A673 (cell line): ENCODE measurements at regions not wholly inside any gene's neighbourhood (a gene's known extent, or its start where the extent isn't known, plus 50 kb on each side); places are given as distances from the start of the nearest gene placed in this dataset.

Experiments used
- EZH2 ChIP-seq: fragments of 200-600 bp; sonication (generic); IDR thresholded peaks from 2 replicates; pipeline ENCODE4 v1.6.1; 2017; ENCODE audit warnings: borderline replicate concordance, low read depth, mild to moderate bottlenecking, mixed read lengths, antibody characterized with exemption, low read length; ENCODE audit not compliant: poor library complexity, severe bottlenecking
- TF ChIP-seq, protein P1 (sequence below): fragments of 300-800, 200-600 bp; sonication (generic); conservative IDR thresholded peaks from 2 replicates; pipeline ENCODE4 v1.5.1; 2017; ENCODE audit warnings: low read depth, mild to moderate bottlenecking, antibody characterized with exemption, low read length, moderate library complexity, mixed read lengths

DNA sequence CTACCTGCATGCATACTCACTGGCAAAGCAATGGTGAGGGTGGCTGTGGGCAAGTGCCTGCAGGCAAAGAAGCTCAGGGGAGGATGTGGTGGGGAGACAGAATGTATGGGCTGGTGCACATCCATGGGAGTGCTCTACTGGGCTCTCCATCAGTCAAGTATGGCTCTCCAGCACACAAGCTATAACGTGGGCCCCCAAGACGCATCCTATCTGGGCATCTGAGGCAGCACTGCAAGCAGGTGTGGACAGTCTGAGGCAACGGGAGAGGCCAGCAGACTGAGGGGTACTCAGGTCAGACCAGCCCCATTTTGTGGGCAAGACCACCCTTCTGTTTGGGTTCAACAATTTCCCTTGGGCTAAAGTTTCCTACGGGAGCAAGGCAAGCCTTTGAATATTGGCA is 1227.8 kb downstream of the FAM133A start:
- TF ChIP-seq, protein P1, sequence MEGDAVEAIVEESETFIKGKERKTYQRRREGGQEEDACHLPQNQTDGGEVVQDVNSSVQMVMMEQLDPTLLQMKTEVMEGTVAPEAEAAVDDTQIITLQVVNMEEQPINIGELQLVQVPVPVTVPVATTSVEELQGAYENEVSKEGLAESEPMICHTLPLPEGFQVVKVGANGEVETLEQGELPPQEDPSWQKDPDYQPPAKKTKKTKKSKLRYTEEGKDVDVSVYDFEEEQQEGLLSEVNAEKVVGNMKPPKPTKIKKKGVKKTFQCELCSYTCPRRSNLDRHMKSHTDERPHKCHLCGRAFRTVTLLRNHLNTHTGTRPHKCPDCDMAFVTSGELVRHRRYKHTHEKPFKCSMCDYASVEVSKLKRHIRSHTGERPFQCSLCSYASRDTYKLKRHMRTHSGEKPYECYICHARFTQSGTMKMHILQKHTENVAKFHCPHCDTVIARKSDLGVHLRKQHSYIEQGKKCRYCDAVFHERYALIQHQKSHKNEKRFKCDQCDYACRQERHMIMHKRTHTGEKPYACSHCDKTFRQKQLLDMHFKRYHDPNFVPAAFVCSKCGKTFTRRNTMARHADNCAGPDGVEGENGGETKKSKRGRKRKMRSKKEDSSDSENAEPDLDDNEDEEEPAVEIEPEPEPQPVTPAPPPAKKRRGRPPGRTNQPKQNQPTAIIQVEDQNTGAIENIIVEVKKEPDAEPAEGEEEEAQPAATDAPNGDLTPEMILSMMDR = no peak
- TF ChIP-seq EZH2 = no peak
